Ovary (tissue), 7 donors: ENCODE measurements at regions not wholly inside any gene's neighbourhood (a gene's known extent, or its start where the extent isn't known, plus 50 kb on each side); places are given as distances from the start of the nearest gene placed in this dataset.

Experiments
- DNase-seq, 5 donors: peaks; one replicate each; pipeline ENCODE4 v3.0.0-alpha.2; 2019 to 2020
- H3K27ac ChIP-seq, 2 donors: fragments of 200-600 bp; one replicate each; pipeline versions ENCODE4 v1.5.1 to v1.8.0; 2019 to 2022
- H3K27me3 ChIP-seq: fragments of 200-600 bp; one replicate; pipeline ENCODE4 v1.8.0; 2022
- H3K36me3 ChIP-seq: fragments of 200-600 bp; sonication (generic); one replicate; pipeline ENCODE4 v1.5.1; 2019
- H3K4me1 ChIP-seq: one replicate; pipeline ENCODE4 v1.8.1; 2013; ENCODE audit warnings: mild to moderate bottlenecking, moderate library complexity; ENCODE audit not compliant: insufficient read depth
- H3K4me3 ChIP-seq: fragments of 200-600 bp; sonication (generic); one replicate; pipeline ENCODE4 v1.5.1; 2017
- H3K9me3 ChIP-seq, 2 donors: fragments of 200-600 bp in 1 of 2; sonication (generic) in 1 of 2; one replicate each; pipeline versions ENCODE4 v1.5.1 to v1.8.1; 2013 to 2019; ENCODE audit warnings: mild to moderate bottlenecking in 1 of 2, moderate library complexity in 1 of 2
- EP300 ChIP-seq: sonication (generic); formaldehyde crosslinking; IDR thresholded peaks from one replicate; pipeline ENCODE4 v1.6.1; 2017; ENCODE audit warnings: antibody characterized with exemption
- POLR2A ChIP-seq: fragments of 450-650 bp; IDR thresholded peaks from one replicate; pipeline ENCODE4 v1.6.1; 2017; ENCODE audit warnings: antibody characterized with exemption, mild to moderate bottlenecking, moderate library complexity
- WGBS, 3 donors: extraction: QIAGEN DNeasy Blood & Tissue Kit in 1 of 3; methylation state at CpG; one replicate each; pipeline versions ENCODE4 v1.1.5 to v1.1.7; 2013 to 2017; 5-methylcytosine and 5-hydroxymethylcytosine counted together
- intact Hi-C, 4 donors: fragments of 100-400 bp; cut with DNase I; formaldehyde crosslinking; loops; one replicate each; pipeline versions ENCODE4 v1.11.0 to v1.15.1; 2022 to 2023
- TF ChIP-seq, protein P1 (sequence below), 3 donors: fragments of 450-650 bp in 2 of 3; fragments of 200-600 bp in 1 of 3; IDR thresholded peaks; one replicate each; pipeline versions ENCODE4 v1.5.1 to v1.8.0; 2016 to 2022; ENCODE audit warnings: antibody characterized with exemption in 3 of 3, mild to moderate bottlenecking in 1 of 3
- donor health status: DM: no; HTN: no; CAD: no; lungs with moderate emphysema.
- donor health status: DM: no; HTN: no; CAD: no.
- donor health status: Bipolar disorder and iron deficiency.
- donor health status: DM: no; HTN: no; CAD: no.
- donor health status: DM: yes; HTN: yes; CAD: no.

- intact Hi-C loops, result loop anchor here in 1 of 4 donors (5.0 kb wide), 1 partner anchor 1799 kb away; no protein-coding TSS in a partner anchor
- no peaks in the 10 kb centered on the region for H3K36me3 ChIP-seq
- H3K9me3 ChIP-seq, result no peaks in the 10 kb centered on the region
- H3K27ac ChIP-seq, result no peak overlapping the region
- no peak overlapping the region for H3K4me3 ChIP-seq
- no peak for TF ChIP-seq POLR2A
- TF ChIP-seq EP300, result no peak
- TF ChIP-seq, protein P1, sequence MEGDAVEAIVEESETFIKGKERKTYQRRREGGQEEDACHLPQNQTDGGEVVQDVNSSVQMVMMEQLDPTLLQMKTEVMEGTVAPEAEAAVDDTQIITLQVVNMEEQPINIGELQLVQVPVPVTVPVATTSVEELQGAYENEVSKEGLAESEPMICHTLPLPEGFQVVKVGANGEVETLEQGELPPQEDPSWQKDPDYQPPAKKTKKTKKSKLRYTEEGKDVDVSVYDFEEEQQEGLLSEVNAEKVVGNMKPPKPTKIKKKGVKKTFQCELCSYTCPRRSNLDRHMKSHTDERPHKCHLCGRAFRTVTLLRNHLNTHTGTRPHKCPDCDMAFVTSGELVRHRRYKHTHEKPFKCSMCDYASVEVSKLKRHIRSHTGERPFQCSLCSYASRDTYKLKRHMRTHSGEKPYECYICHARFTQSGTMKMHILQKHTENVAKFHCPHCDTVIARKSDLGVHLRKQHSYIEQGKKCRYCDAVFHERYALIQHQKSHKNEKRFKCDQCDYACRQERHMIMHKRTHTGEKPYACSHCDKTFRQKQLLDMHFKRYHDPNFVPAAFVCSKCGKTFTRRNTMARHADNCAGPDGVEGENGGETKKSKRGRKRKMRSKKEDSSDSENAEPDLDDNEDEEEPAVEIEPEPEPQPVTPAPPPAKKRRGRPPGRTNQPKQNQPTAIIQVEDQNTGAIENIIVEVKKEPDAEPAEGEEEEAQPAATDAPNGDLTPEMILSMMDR (IDR thresholded peaks at IDR 0.05), result no peak
- no peaks in the 10 kb centered on the region for H3K4me1 ChIP-seq
- H3K27me3 ChIP-seq, result no peaks in the 10 kb centered on the region
- DNase-seq, result no peak
Measured at GRCh38 chr12:84786622-84787021, 126.0 kb downstream of the SLC6A15 start.

- H3K36me3 ChIP-seq, result no peaks in the 10 kb centered on the region
- no peak for DNase-seq
- 33 to 53% (median 38%) methylated on average over 1 of the region's 1 CpG for WGBS, 3 donors
- no peaks in the 10 kb centered on the region for H3K9me3 ChIP-seq
- no peak overlapping the region for H3K27ac ChIP-seq
- intact Hi-C loops, result loop anchor here in 1 of 4 donors (5.0 kb wide), 1 partner anchor 1799 kb away; no protein-coding TSS in a partner anchor
- no peak for TF ChIP-seq POLR2A
- TF ChIP-seq EP300, result no peak
- TF ChIP-seq, protein P1 (IDR thresholded peaks at IDR 0.05), result no peak
- no peaks in the 10 kb centered on the region for H3K4me1 ChIP-seq
- no peaks in the 10 kb centered on the region for H3K27me3 ChIP-seq
- H3K4me3 ChIP-seq, result no peak overlapping the region
Measured at GRCh38 chr12:84785951-84786350, 126.6 kb downstream of the SLC6A15 start.

GRCh38 chr12:84785281-84785680, 127.3 kb downstream of the SLC6A15 start:
- H3K27ac ChIP-seq, result no peak overlapping the region
- no peak for TF ChIP-seq EP300
- no peak for TF ChIP-seq POLR2A
- TF ChIP-seq, protein P1 (IDR thresholded peaks at IDR 0.05), result no peak
- H3K4me3 ChIP-seq, result no peak overlapping the region
- no peaks in the 10 kb centered on the region for H3K4me1 ChIP-seq
- H3K9me3 ChIP-seq, result no peaks in the 10 kb centered on the region
- intact Hi-C loops, result loop anchor here in 1 of 4 donors (5.0 kb wide), 1 partner anchor 1798 kb away; no protein-coding TSS in a partner anchor
- WGBS, 3 donors, result 78 to 94% (median 91%) methylated on average over 1 of the region's 1 CpG
- H3K27me3 ChIP-seq, result no peaks in the 10 kb centered on the region
- DNase-seq, result no peak
- H3K36me3 ChIP-seq, result no peaks in the 10 kb centered on the region

DNA sequence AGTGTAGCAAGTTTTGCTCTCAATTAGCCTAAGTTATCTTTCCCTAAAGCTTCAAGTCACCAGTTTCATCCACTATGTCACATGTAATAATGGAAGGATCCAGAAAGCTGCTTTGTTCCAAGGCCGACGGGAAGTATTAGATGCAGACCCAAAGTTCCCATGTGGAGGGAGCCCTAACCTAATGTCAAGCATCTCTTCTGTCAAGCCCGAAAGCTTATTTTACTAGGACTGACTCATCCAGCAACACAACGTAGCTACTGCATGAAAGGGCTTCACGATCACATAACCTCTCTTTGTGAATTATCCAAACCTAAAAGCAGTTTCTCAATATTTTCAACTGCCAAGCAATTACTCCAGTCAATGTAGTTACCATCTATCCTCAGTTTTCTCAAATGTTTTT, 133.4 kb downstream of the SLC6A15 start:
- WGBS, 3 donors, result 83 to 88% (median 83%) methylated on average over 5 of the region's 5 CpGs
- no peaks in the 10 kb centered on the region for H3K27me3 ChIP-seq
- H3K9me3 ChIP-seq, result no peaks in the 10 kb centered on the region
- H3K4me3 ChIP-seq, result no peak overlapping the region
- H3K36me3 ChIP-seq, result no peaks in the 10 kb centered on the region
- no peaks in the 10 kb centered on the region for H3K4me1 ChIP-seq
- H3K27ac ChIP-seq, result no peak overlapping the region
- intact Hi-C loops, result no loop called here
- TF ChIP-seq, protein P1 (IDR thresholded peaks at IDR 0.05), result no peak
- TF ChIP-seq EP300 (no peak), POLR2A (no peak)
- DNase-seq, result no peak
